Breast epithelium (tissue), 3 donors: ENCODE measurements at regions not wholly inside any gene's neighbourhood (a gene's known extent, or its start where the extent isn't known, plus 50 kb on each side); places are given as distances from the start of the nearest gene placed in this dataset.

Experiments
- POLR2A ChIP-seq: fragments of 450-650 bp; IDR thresholded peaks from one replicate; pipeline ENCODE4 v1.6.1; 2016; ENCODE audit warnings: antibody characterized with exemption, mild to moderate bottlenecking, moderate library complexity
- POLR2AphosphoS5 ChIP-seq, 3 donors: sonication (generic); formaldehyde crosslinking; IDR thresholded peaks; one replicate each; pipeline ENCODE4 v1.6.1; 2017; ENCODE audit warnings: antibody characterized with exemption in 3 of 3
- TF ChIP-seq, protein P1 (sequence below), 3 donors: fragments of 450-650 bp; IDR thresholded peaks; one replicate each; pipeline ENCODE4 v1.5.1; 2016 to 2017; ENCODE audit warnings: antibody characterized with exemption in 3 of 3, mild to moderate bottlenecking in 3 of 3, moderate library complexity in 3 of 3

DNA sequence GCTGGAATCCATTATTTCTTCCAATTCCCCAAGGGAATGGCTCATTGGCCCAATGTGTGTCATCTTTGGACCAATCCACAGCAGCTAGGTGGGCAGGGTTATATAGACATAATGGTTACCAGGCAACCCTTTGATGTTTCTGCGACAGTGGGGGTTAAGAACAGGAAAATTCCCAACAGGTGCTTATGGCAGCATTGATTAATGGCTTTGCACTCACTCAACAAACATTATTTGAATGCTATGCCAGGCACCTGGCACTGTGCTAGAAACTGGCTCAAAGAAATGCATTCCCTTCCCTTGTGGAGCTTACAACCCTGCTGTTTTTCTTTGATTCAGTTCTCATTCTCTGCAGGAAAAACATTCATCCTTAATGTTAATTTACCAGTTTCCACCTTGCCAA lies 1221.0 kb downstream of the AACS start:
- no peak for TF ChIP-seq POLR2A
- TF ChIP-seq, protein P1, sequence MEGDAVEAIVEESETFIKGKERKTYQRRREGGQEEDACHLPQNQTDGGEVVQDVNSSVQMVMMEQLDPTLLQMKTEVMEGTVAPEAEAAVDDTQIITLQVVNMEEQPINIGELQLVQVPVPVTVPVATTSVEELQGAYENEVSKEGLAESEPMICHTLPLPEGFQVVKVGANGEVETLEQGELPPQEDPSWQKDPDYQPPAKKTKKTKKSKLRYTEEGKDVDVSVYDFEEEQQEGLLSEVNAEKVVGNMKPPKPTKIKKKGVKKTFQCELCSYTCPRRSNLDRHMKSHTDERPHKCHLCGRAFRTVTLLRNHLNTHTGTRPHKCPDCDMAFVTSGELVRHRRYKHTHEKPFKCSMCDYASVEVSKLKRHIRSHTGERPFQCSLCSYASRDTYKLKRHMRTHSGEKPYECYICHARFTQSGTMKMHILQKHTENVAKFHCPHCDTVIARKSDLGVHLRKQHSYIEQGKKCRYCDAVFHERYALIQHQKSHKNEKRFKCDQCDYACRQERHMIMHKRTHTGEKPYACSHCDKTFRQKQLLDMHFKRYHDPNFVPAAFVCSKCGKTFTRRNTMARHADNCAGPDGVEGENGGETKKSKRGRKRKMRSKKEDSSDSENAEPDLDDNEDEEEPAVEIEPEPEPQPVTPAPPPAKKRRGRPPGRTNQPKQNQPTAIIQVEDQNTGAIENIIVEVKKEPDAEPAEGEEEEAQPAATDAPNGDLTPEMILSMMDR (IDR thresholded peaks at IDR 0.05) = no peak
- no peak for TF ChIP-seq POLR2AphosphoS5 (IDR thresholded peaks at IDR 0.05)
